ENCODE measurements at regions not wholly inside any gene's neighbourhood (a gene's known extent, or its start where the extent isn't known, plus 50 kb on each side); places are given as distances from the start of the nearest gene placed in this dataset.

- no peak overlapping the region for H3K4me2 ChIP-seq
- no peaks in the 10 kb centered on the region for H3K36me3 ChIP-seq (ENCODE audit: insufficient read depth)
- H3K27me3 Mint-ChIP-seq (ENCODE audit: insufficient read depth, low read depth, poor library complexity), result peaks cover 2% of the 10 kb centered on the region
- ATAC-seq (no peak), DNase-seq (ENCODE audit: low spot score) (no peak)
- H3K27ac ChIP-seq (ENCODE audit: low read depth), result no peak overlapping the region
- no peak for TF ChIP-seq POLR2AphosphoS5 (IDR thresholded peaks at IDR 0.05; ENCODE audit: low read depth)
- no peak for TF ChIP-seq ZNF331 (CRISPR knock-in tag; IDR thresholded peaks at IDR 0.05; ENCODE audit: low read depth)
- no peak for TF ChIP-seq CREB1 (CRISPR knock-in tag; IDR thresholded peaks at IDR 0.05; ENCODE audit: low read depth)
- TF ChIP-seq STAT1 (IDR thresholded peaks at IDR 0.05; ENCODE audit: unreplicated experiment), result no peak
- no peak for TF ChIP-seq JUNB (IDR thresholded peaks at IDR 0.05; ENCODE audit: unreplicated experiment)
- no peak for TF ChIP-seq EZH2 (IDR thresholded peaks at IDR 0.05; ENCODE audit: low read depth, unreplicated experiment)
- TF ChIP-seq ZNF462 (CRISPR knock-in tag; IDR thresholded peaks at IDR 0.05), result no peak
- TF ChIP-seq NANOG (IDR thresholded peaks at IDR 0.05; ENCODE audit: borderline replicate concordance), result no peak
- TF ChIP-seq REST (IDR thresholded peaks at IDR 0.05; ENCODE audit: unreplicated experiment), result no peak
- TF ChIP-seq CTCF (conservative IDR thresholded peaks at IDR 0.05; ENCODE audit: low read depth in 2 of 2), result no peak
- TF ChIP-seq ETS1 (IDR thresholded peaks at IDR 0.05), result no peak
- TF ChIP-seq EZH2phosphoT487 (IDR thresholded peaks at IDR 0.05; ENCODE audit: unreplicated experiment), result no peak
- TF ChIP-seq ZNF114 (CRISPR knock-in tag; IDR thresholded peaks at IDR 0.05), result no peak
- no peak overlapping the region for H3K4me3 ChIP-seq
- H3K36me3 Mint-ChIP-seq (ENCODE audit: low read depth), result peaks cover 9% of the 10 kb centered on the region; the same call in 2 of the 3 replicates
- H3K9me3 Mint-ChIP-seq, result peaks cover 6% of the 10 kb centered on the region; the same call in 1 of the 3 replicates
- H3K27me3 ChIP-seq (ENCODE audit: insufficient read depth), result no peaks in the 10 kb centered on the region
- no peaks in the 10 kb centered on the region for H3F3A ChIP-seq (replicated peaks; ENCODE audit: low read depth)
- no peak overlapping the region for H3K27ac Mint-ChIP-seq
- no peak overlapping the region for H3K4me3 Mint-ChIP-seq
- H3K79me2 ChIP-seq (replicated peaks; ENCODE audit: insufficient read depth), result no peaks in the 10 kb centered on the region
- H2AFZ ChIP-seq, result no peak overlapping the region
- H4K20me1 ChIP-seq (replicated peaks; ENCODE audit: insufficient read depth), result no peaks in the 10 kb centered on the region
- H3K4me1 ChIP-seq (ENCODE audit: insufficient read depth), result no peaks in the 10 kb centered on the region
- no peaks in the 10 kb centered on the region for H3K4me1 Mint-ChIP-seq
- H3K9me2 ChIP-seq (ENCODE audit: insufficient read depth), result peaks cover 12% of the 10 kb centered on the region
These were observed 270.0 kb upstream of the TBC1D5 start for GRCh38 chr3:18012436-18012835.
